ENCODE measurements at regions not wholly inside any gene's neighbourhood (a gene's known extent, or its start where the extent isn't known, plus 50 kb on each side); places are given as distances from the start of the nearest gene placed in this dataset.

DNA sequence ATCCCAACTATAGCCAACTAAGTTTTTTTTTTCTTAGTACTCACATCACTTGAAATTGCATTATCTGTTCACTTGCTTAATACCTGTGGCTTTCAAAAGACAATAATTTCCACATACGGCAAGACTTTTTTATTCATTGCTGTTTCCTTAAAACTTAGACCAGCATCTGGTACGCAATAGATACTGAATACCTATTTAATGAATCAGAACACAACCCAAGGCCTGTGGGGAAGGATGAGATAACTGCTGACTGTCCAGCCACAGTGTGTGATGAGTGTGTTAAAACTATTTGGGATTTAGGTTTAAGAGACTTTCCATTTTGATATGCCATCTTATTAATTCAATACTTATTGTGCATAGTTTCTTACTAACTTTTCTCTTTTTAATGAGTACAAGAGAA lies 988.7 kb downstream of the NTRK3 start:
- no peaks in the 10 kb centered on the region for H3K79me2 ChIP-seq (ENCODE audit: insufficient read depth, low read depth, low read length)
- CTCF ChIA-PET (ENCODE audit: unreplicated experiment), result no interaction called here
- H3K27ac ChIP-seq (ENCODE audit: low read depth, low read length, poor library complexity, severe bottlenecking), result no peak overlapping the region
- H3K4me1 ChIP-seq (ENCODE audit: insufficient read depth, low read length, poor library complexity, severe bottlenecking), result no peaks in the 10 kb centered on the region
- no TSS peak for BruUV-seq (replicated peaks)
- H3K4me2 ChIP-seq (ENCODE audit: low read length), result no peak overlapping the region
- H4K20me1 ChIP-seq (ENCODE audit: insufficient read depth, low read length), result no peaks in the 10 kb centered on the region
- no peaks in the 10 kb centered on the region for H3K36me3 ChIP-seq (ENCODE audit: insufficient read depth, low read length)
- no peaks in the 10 kb centered on the region for H3K9me2 ChIP-seq (ENCODE audit: insufficient read depth, low read length)
- DNase-seq (ENCODE audit: low spot score), result no peak
- TF ChIP-seq, protein P1, sequence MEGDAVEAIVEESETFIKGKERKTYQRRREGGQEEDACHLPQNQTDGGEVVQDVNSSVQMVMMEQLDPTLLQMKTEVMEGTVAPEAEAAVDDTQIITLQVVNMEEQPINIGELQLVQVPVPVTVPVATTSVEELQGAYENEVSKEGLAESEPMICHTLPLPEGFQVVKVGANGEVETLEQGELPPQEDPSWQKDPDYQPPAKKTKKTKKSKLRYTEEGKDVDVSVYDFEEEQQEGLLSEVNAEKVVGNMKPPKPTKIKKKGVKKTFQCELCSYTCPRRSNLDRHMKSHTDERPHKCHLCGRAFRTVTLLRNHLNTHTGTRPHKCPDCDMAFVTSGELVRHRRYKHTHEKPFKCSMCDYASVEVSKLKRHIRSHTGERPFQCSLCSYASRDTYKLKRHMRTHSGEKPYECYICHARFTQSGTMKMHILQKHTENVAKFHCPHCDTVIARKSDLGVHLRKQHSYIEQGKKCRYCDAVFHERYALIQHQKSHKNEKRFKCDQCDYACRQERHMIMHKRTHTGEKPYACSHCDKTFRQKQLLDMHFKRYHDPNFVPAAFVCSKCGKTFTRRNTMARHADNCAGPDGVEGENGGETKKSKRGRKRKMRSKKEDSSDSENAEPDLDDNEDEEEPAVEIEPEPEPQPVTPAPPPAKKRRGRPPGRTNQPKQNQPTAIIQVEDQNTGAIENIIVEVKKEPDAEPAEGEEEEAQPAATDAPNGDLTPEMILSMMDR (conservative IDR thresholded peaks at IDR 0.05; ENCODE audit: low read length), result no peak
- no peak for TF ChIP-seq EZH2phosphoT487 (IDR thresholded peaks at IDR 0.05; ENCODE audit: borderline replicate concordance, low read depth, low read length)
- H3K9me3 ChIP-seq (ENCODE audit: low read length), result no peaks in the 10 kb centered on the region
- H2AFZ ChIP-seq (ENCODE audit: low read length), result no peak overlapping the region
- POLR2A ChIA-PET, result no interaction called here
- H3K4me3 ChIP-seq (ENCODE audit: low read depth, low read length, poor library complexity, severe bottlenecking), result no peak overlapping the region
- intact Hi-C loops (cut with micrococcal nuclease; ENCODE audit: unreplicated experiment), result no loop called here

GRCh38 chr15:87263871-87264270 lies 992.7 kb downstream of the NTRK3 start:
- H3K9me3 ChIP-seq (ENCODE audit: low read length), result no peaks in the 10 kb centered on the region
- no peaks in the 10 kb centered on the region for H4K20me1 ChIP-seq (ENCODE audit: insufficient read depth, low read length)
- no peak overlapping the region for H3K4me3 ChIP-seq (ENCODE audit: low read depth, low read length, poor library complexity, severe bottlenecking)
- H2AFZ ChIP-seq (ENCODE audit: low read length), result no peak overlapping the region
- intact Hi-C loops (cut with micrococcal nuclease; ENCODE audit: unreplicated experiment), result no loop called here
- ChIA-PET CTCF (ENCODE audit: unreplicated experiment) (no interaction called here), POLR2A (interaction anchor here (1.6 kb wide), 1 partner anchor 9 kb away, joined by 3 read pairs; no protein-coding TSS in a partner anchor)
- H3K9me2 ChIP-seq (ENCODE audit: insufficient read depth, low read length), result no peaks in the 10 kb centered on the region
- no peaks in the 10 kb centered on the region for H3K4me1 ChIP-seq (ENCODE audit: insufficient read depth, low read length, poor library complexity, severe bottlenecking)
- BruUV-seq (replicated peaks), result no TSS peak
- no peaks in the 10 kb centered on the region for H3K36me3 ChIP-seq (ENCODE audit: insufficient read depth, low read length)
- no peak for DNase-seq (ENCODE audit: low spot score)
- H3K4me2 ChIP-seq (ENCODE audit: low read length), result no peak overlapping the region
- H3K27ac ChIP-seq (ENCODE audit: low read depth, low read length, poor library complexity, severe bottlenecking), result no peak overlapping the region
- TF ChIP-seq EZH2phosphoT487 (IDR thresholded peaks at IDR 0.05; ENCODE audit: borderline replicate concordance, low read depth, low read length), result no peak
- TF ChIP-seq, protein P1 (conservative IDR thresholded peaks at IDR 0.05; ENCODE audit: low read length), result no peak
- no peaks in the 10 kb centered on the region for H3K79me2 ChIP-seq (ENCODE audit: insufficient read depth, low read depth, low read length)

GRCh38 chr15:87263296-87263695 lies 993.2 kb downstream of the NTRK3 start:
- DNase-seq (ENCODE audit: low spot score), result no peak
- intact Hi-C loops (cut with micrococcal nuclease; ENCODE audit: unreplicated experiment), result no loop called here
- ChIA-PET POLR2A (interaction anchor here (1.6 kb wide), 1 partner anchor 9 kb away, joined by 3 read pairs; no protein-coding TSS in a partner anchor), CTCF (ENCODE audit: unreplicated experiment) (no interaction called here)
- Histone ChIP-seq H3K9me3 (ENCODE audit: low read length) (no peaks in the 10 kb centered on the region), H3K4me1 (ENCODE audit: insufficient read depth, low read length, poor library complexity, severe bottlenecking) (no peaks in the 10 kb centered on the region), H2AFZ (ENCODE audit: low read length) (no peak overlapping the region), H3K4me2 (ENCODE audit: low read length) (no peak overlapping the region), H3K36me3 (ENCODE audit: insufficient read depth, low read length) (no peaks in the 10 kb centered on the region), H3K79me2 (ENCODE audit: insufficient read depth, low read depth, low read length) (no peaks in the 10 kb centered on the region), H3K4me3 (ENCODE audit: low read depth, low read length, poor library complexity, severe bottlenecking) (no peak overlapping the region), H4K20me1 (ENCODE audit: insufficient read depth, low read length) (no peaks in the 10 kb centered on the region), H3K9me2 (ENCODE audit: insufficient read depth, low read length) (no peaks in the 10 kb centered on the region), H3K27ac (ENCODE audit: low read depth, low read length, poor library complexity, severe bottlenecking) (no peak overlapping the region)
- BruUV-seq (replicated peaks), result no TSS peak
- TF ChIP-seq EZH2phosphoT487 (IDR thresholded peaks at IDR 0.05; ENCODE audit: borderline replicate concordance, low read depth, low read length), result no peak
- TF ChIP-seq, protein P1 (conservative IDR thresholded peaks at IDR 0.05; ENCODE audit: low read length), result no peak

All from OCI-LY7 (cell line).